ENCODE measurements at regions not wholly inside any gene's neighbourhood (a gene's known extent, or its start where the extent isn't known, plus 50 kb on each side); places are given as distances from the start of the nearest gene placed in this dataset.

GRCh38 chr16:8070506-8070905 lies 519.8 kb downstream of the TMEM114 start:
- Mint-ChIP-seq H3K27me3 (ENCODE audit: insufficient read depth, low read depth, poor library complexity) (peaks cover 3% of the 10 kb centered on the region), H3K36me3 (ENCODE audit: low read depth) (peaks cover 13% of the 10 kb centered on the region)
- ATAC-seq = no peak

More at GRCh38 chr16:8070506-8070905, 519.8 kb downstream of the TMEM114 start:
- DNase-seq (ENCODE audit: low spot score) = no peak
- Mint-ChIP-seq H3K4me1 (no peaks in the 10 kb centered on the region), H3K27ac (no peak overlapping the region), H3K9me3 (peaks cover 43% of the 10 kb centered on the region), H3K4me3 (no peak overlapping the region)
- no peak overlapping the region for H3K4me3 ChIP-seq
- no peaks in the 10 kb centered on the region for H3K79me2 ChIP-seq (replicated peaks; ENCODE audit: insufficient read depth)
- H3F3A ChIP-seq (replicated peaks; ENCODE audit: low read depth) = no peaks in the 10 kb centered on the region
- no peak overlapping the region for H3K4me2 ChIP-seq
- no peaks in the 10 kb centered on the region for H3K4me1 ChIP-seq (ENCODE audit: insufficient read depth)
- H3K36me3 ChIP-seq (ENCODE audit: insufficient read depth) = no peaks in the 10 kb centered on the region; the same call in 1 of the 2 replicates
- H3K9me2 ChIP-seq (ENCODE audit: insufficient read depth) = no peaks in the 10 kb centered on the region
- no peak overlapping the region for H2AFZ ChIP-seq
- TF ChIP-seq CREB1 (CRISPR knock-in tag; IDR thresholded peaks at IDR 0.05; ENCODE audit: low read depth) = no peak
- TF ChIP-seq POLR2AphosphoS5 (IDR thresholded peaks at IDR 0.05; ENCODE audit: low read depth) = no peak
- TF ChIP-seq EZH2 (IDR thresholded peaks at IDR 0.05; ENCODE audit: low read depth, unreplicated experiment) = no peak
- TF ChIP-seq CTCF (conservative IDR thresholded peaks at IDR 0.05; ENCODE audit: low read depth in 2 of 2) = no peak
- TF ChIP-seq NANOG (IDR thresholded peaks at IDR 0.05; ENCODE audit: borderline replicate concordance) = no peak
- no peak for TF ChIP-seq ETS1 (IDR thresholded peaks at IDR 0.05)
- TF ChIP-seq JUNB (IDR thresholded peaks at IDR 0.05; ENCODE audit: unreplicated experiment) = no peak
- TF ChIP-seq EZH2phosphoT487 (IDR thresholded peaks at IDR 0.05; ENCODE audit: unreplicated experiment) = no peak
- TF ChIP-seq ZNF114 (CRISPR knock-in tag; IDR thresholded peaks at IDR 0.05) = no peak
- no peak for TF ChIP-seq ZNF331 (CRISPR knock-in tag; IDR thresholded peaks at IDR 0.05; ENCODE audit: low read depth)
- no peak for TF ChIP-seq ZNF462 (CRISPR knock-in tag; IDR thresholded peaks at IDR 0.05)
- no peak for TF ChIP-seq REST (IDR thresholded peaks at IDR 0.05; ENCODE audit: unreplicated experiment)
- no peak for TF ChIP-seq STAT1 (IDR thresholded peaks at IDR 0.05; ENCODE audit: unreplicated experiment)
- no peak overlapping the region for H3K27ac ChIP-seq (ENCODE audit: low read depth)
- no peaks in the 10 kb centered on the region for H4K20me1 ChIP-seq (replicated peaks; ENCODE audit: insufficient read depth)
- H3K27me3 ChIP-seq (ENCODE audit: insufficient read depth) = no peaks in the 10 kb centered on the region

Data from GM23338 (cell line).